Lower lobe of right lung (tissue), 2 donors: ENCODE measurements at regions not wholly inside any gene's neighbourhood (a gene's known extent, or its start where the extent isn't known, plus 50 kb on each side); places are given as distances from the start of the nearest gene placed in this dataset.

Source experiments
- ATAC-seq, 2 donors: fragments of 200-7000 bp; cut with Tn5 transposase; one replicate each; pipeline ENCODE4 v1.9.1; 2020 to 2022; ENCODE audit warnings: mild to moderate bottlenecking in 2 of 2, moderate library complexity in 2 of 2
- DNase-seq: peaks from one replicate; pipeline ENCODE4 v3.0.0-alpha.2; 2020
- H3K27ac ChIP-seq: fragments of 200-600 bp; one replicate; pipeline ENCODE4 v1.8.0; 2022
- H3K27me3 ChIP-seq: fragments of 200-600 bp; one replicate; pipeline ENCODE4 v1.8.0; 2022; ENCODE audit warnings: low read depth
- H3K36me3 ChIP-seq: fragments of 200-600 bp; one replicate; pipeline ENCODE4 v1.8.0; 2022; ENCODE audit warnings: mild to moderate bottlenecking
- H3K4me1 ChIP-seq: fragments of 200-600 bp; one replicate; pipeline ENCODE4 v1.8.0; 2022
- H3K4me3 ChIP-seq: fragments of 200-600 bp; one replicate; pipeline ENCODE4 v1.8.0; 2022; ENCODE audit warnings: mild to moderate bottlenecking
- H3K9me3 ChIP-seq: fragments of 200-600 bp; one replicate; pipeline ENCODE4 v1.8.0; 2022
- CTCF ChIP-seq: fragments of 200-600 bp; IDR thresholded peaks from one replicate; pipeline ENCODE4 v1.8.0; 2022; ENCODE audit warnings: antibody characterized with exemption, mild to moderate bottlenecking
- intact Hi-C: fragments of 100-400 bp; cut with DNase I; formaldehyde crosslinking; loops from one replicate; pipeline ENCODE4 v1.11.0; 2022
- donor health status: DM: no; HTN: yes; CAD: no; lungs with severe emphysema.

- no peaks in the 10 kb centered on the region for H3K9me3 ChIP-seq
- no peaks in the 10 kb centered on the region for H3K4me1 ChIP-seq
- DNase-seq (no peak), ATAC-seq (no peak)
- no peaks in the 10 kb centered on the region for H3K36me3 ChIP-seq
- intact Hi-C loops, result no loop called here
- H3K27ac ChIP-seq, result no peak overlapping the region
- TF ChIP-seq CTCF, result no peak
- H3K27me3 ChIP-seq, result no peaks in the 10 kb centered on the region
- H3K4me3 ChIP-seq, result no peak overlapping the region
Observed at GRCh38 chr6:54586251-54586650, 260.3 kb upstream of the FAM83B start.

- H3K4me3 ChIP-seq, result no peak overlapping the region
- H3K27ac ChIP-seq, result no peak overlapping the region
- TF ChIP-seq CTCF, result no peak
- H3K9me3 ChIP-seq, result no peaks in the 10 kb centered on the region
- ATAC-seq (no peak), DNase-seq (no peak)
- no peaks in the 10 kb centered on the region for H3K4me1 ChIP-seq
- H3K36me3 ChIP-seq, result no peaks in the 10 kb centered on the region
- intact Hi-C loops, result no loop called here
- H3K27me3 ChIP-seq, result no peaks in the 10 kb centered on the region
Observed at GRCh38 chr6:54587277-54587676, 259.3 kb upstream of the FAM83B start.

GRCh38 chr6:54588176-54588575, 258.4 kb upstream of the FAM83B start:
- ATAC-seq, result no peak
- intact Hi-C loops, result no loop called here
- TF ChIP-seq CTCF, result no peak

GRCh38 chr6:54595844-54596243, 250.7 kb upstream of the FAM83B start:
- ATAC-seq (no peak), DNase-seq (no peak)
- Histone ChIP-seq H3K4me1 (no peaks in the 10 kb centered on the region), H3K36me3 (no peaks in the 10 kb centered on the region), H3K4me3 (no peak overlapping the region), H3K9me3 (no peaks in the 10 kb centered on the region), H3K27ac (no peak overlapping the region), H3K27me3 (no peaks in the 10 kb centered on the region)
- intact Hi-C loops, result no loop called here
- TF ChIP-seq CTCF, result no peak

More at GRCh38 chr6:54588176-54588575, 258.4 kb upstream of the FAM83B start:
- H3K4me1 ChIP-seq, result no peaks in the 10 kb centered on the region
- H3K36me3 ChIP-seq, result no peaks in the 10 kb centered on the region
- H3K27ac ChIP-seq, result no peak overlapping the region
- H3K4me3 ChIP-seq, result no peak overlapping the region
- H3K27me3 ChIP-seq, result no peaks in the 10 kb centered on the region
- no peaks in the 10 kb centered on the region for H3K9me3 ChIP-seq
- DNase-seq, result no peak

GRCh38 chr6:54598787-54599313, 247.7 kb upstream of the FAM83B start:
- TF ChIP-seq CTCF, result no peak
- Histone ChIP-seq H3K9me3 (no peaks in the 10 kb centered on the region), H3K4me3 (no peak overlapping the region), H3K36me3 (no peaks in the 10 kb centered on the region), H3K27me3 (no peaks in the 10 kb centered on the region), H3K4me1 (no peaks in the 10 kb centered on the region), H3K27ac (no peak overlapping the region)
- no peak for ATAC-seq
- no peak for DNase-seq
- intact Hi-C loops, result no loop called here
